BE2C (cell line): ENCODE measurements at regions not wholly inside any gene's neighbourhood (a gene's known extent, or its start where the extent isn't known, plus 50 kb on each side); places are given as distances from the start of the nearest gene placed in this dataset.
"Not testable (repeated sequence)": the region's sequence is repeated elsewhere in the genome, so short reads cannot be mapped to it uniquely, and the experiment has no call there.

Source experiments
- DNase-seq: peaks from one replicate; pipeline ENCODE4 v3.0.0-alpha.2; 2020
- H3K27me3 ChIP-seq: fragments of 250-450 bp; sonication (Bioruptor Pico); 2 replicates; pipeline ENCODE4 v1.5.1; 2020; ENCODE audit warnings: mild to moderate bottlenecking
- H3K36me3 ChIP-seq: fragments of 250-450 bp; sonication (Bioruptor Pico); 2 replicates; pipeline ENCODE4 v1.5.1; 2020; ENCODE audit warnings: mild to moderate bottlenecking
- H3K4me1 ChIP-seq: fragments of 250-450 bp; sonication (Bioruptor Pico); 2 replicates; pipeline ENCODE4 v1.5.1; 2020
- H3K4me3 ChIP-seq: 2 replicates; pipeline ENCODE4 v1.5.1; 2011; ENCODE audit warnings: low read depth, low read length
- H3K9me3 ChIP-seq: fragments of 250-450 bp; sonication (Bioruptor Pico); 2 replicates; pipeline ENCODE4 v1.5.1; 2020
- TF ChIP-seq, protein P1 (sequence below): IDR thresholded peaks from 2 replicates; pipeline ENCODE4 v1.5.1; 2012; ENCODE audit warnings: mild to moderate bottlenecking, low read depth, low read length

DNA sequence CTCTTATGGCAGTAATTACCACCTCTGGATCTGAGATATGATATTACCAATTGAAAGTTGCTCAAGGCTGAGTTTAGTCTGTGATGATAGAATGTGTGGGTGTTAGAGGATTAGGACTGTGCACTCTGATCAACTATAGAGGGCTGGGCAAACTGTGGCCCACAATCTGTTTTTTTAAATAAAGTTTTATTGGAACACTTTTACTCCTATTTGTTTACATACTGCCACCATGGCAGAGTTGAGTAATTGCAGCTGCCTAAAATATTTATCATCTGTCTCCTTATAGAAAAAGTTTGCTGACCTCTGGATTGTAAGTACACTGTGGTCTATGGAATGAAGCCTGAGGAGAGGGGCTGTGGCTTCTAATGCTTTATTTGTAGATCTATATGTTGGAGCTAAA is 71.5 kb upstream of the N4BP1 start:
- Histone ChIP-seq H3K9me3 (no peaks in the 10 kb centered on the region), H3K36me3 (no peaks in the 10 kb centered on the region), H3K4me3 (no peak overlapping the region), H3K4me1 (no peaks in the 10 kb centered on the region), H3K27me3 (no peaks in the 10 kb centered on the region)
- no peak for DNase-seq
- TF ChIP-seq, protein P1, sequence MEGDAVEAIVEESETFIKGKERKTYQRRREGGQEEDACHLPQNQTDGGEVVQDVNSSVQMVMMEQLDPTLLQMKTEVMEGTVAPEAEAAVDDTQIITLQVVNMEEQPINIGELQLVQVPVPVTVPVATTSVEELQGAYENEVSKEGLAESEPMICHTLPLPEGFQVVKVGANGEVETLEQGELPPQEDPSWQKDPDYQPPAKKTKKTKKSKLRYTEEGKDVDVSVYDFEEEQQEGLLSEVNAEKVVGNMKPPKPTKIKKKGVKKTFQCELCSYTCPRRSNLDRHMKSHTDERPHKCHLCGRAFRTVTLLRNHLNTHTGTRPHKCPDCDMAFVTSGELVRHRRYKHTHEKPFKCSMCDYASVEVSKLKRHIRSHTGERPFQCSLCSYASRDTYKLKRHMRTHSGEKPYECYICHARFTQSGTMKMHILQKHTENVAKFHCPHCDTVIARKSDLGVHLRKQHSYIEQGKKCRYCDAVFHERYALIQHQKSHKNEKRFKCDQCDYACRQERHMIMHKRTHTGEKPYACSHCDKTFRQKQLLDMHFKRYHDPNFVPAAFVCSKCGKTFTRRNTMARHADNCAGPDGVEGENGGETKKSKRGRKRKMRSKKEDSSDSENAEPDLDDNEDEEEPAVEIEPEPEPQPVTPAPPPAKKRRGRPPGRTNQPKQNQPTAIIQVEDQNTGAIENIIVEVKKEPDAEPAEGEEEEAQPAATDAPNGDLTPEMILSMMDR = no peak

DNA sequence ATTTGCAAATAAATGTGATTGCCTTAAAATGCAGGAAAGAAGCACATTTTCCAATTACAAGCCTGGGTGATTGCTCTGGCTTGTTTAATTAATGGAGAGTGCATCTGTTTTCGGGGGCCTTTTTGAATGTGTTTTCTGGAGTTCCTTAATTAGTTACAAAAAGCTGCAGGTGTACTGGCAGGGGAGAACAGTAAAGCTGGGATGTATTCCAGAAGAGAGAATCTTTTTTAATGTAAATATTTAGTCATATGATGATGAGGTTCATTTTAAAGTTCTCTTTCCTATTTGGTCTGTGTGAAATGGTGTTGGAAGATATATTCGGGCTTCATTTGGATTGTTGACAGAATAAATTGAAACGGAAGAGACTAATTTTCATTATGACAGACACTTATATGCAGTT is 70.9 kb upstream of the N4BP1 start:
- Histone ChIP-seq H3K27me3 (no peaks in the 10 kb centered on the region), H3K9me3 (no peaks in the 10 kb centered on the region), H3K4me1 (no peaks in the 10 kb centered on the region), H3K4me3 (no peak overlapping the region), H3K36me3 (no peaks in the 10 kb centered on the region)
- DNase-seq = no peak
- TF ChIP-seq, protein P1 = no peak

DNA sequence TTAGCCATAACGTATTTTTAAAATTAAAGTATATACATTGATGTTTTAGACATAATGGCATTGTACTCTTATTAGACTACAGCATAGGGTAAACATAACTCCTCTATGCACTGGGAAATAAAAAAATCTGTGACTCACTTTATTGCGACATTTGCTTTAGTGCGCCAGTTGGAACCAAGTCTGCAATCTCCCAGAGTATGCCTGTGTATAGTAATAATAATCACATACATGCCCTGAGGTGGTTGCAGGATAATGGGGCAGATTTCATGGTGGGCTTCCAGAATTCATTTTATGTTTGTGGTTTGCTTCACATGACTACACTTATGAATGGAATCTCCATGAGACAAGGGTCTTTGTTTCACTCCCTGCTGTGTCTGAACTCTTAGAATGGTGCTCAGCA is 66.9 kb upstream of the N4BP1 start:
- Histone ChIP-seq H3K36me3 (no peaks in the 10 kb centered on the region), H3K9me3 (no peaks in the 10 kb centered on the region), H3K27me3 (no peaks in the 10 kb centered on the region), H3K4me1 (no peaks in the 10 kb centered on the region), H3K4me3 (no peak overlapping the region)
- TF ChIP-seq, protein P1 = no peak
- DNase-seq = no peak

DNA sequence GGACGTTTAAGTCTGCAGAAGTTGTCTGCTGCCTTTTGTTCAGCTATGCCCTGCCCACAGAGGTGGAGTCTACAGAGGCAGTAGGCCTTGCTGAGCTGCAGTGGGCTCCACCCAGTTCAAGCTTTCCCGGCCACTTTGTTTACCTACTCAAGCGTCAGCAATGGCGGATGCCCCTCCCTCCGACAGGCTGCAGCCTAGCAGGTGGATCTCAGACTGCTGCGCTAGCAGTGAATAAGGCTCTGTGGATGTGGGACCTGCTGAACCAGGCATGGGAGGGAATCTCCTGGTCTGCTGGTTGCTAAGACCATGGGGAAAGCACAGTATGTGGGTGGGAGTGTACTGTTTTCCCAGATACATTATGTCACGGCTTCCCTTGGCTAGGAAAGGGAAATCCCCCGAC is 58.2 kb upstream of the N4BP1 start:
- H3K4me3 ChIP-seq, H3K4me1 ChIP-seq, H3K27me3 ChIP-seq, DNase-seq, H3K36me3 ChIP-seq, H3K9me3 ChIP-seq: not testable (repeated sequence)

DNA sequence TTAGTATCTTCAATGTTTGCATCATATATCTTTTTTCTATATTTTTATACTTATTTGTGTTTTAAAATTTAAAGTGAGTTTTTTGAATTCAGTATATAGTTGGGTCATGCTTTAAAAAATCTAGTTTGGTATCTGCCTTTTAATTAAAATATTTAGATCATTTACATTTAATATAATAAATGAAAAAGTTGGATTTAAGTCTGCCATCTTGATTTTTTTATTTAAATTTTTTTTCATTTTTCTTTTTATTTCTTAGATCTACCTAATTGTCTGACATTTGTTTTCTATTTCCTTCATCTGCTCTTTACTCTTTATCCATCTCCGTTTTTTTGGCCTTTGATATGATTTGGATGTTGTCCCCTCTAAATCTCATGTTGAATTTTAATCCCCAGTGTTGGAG is 50.0 kb upstream of the N4BP1 start:
- H3K4me3 ChIP-seq = no peak overlapping the region
- no peaks in the 10 kb centered on the region for H3K36me3 ChIP-seq
- no peaks in the 10 kb centered on the region for H3K4me1 ChIP-seq
- TF ChIP-seq, protein P1 = no peak
- H3K9me3 ChIP-seq = no peaks in the 10 kb centered on the region
- no peak for DNase-seq
- no peaks in the 10 kb centered on the region for H3K27me3 ChIP-seq
